G401 (cell line): ENCODE measurements at regions not wholly inside any gene's neighbourhood (a gene's known extent, or its start where the extent isn't known, plus 50 kb on each side); places are given as distances from the start of the nearest gene placed in this dataset.
A peak's percentile ranks its signal among the peaks of the same experiment; 100 is the strongest.

Experiments used
- DNase-seq: peaks from one replicate; pipeline ENCODE4 v3.0.0-alpha.2; 2015; ENCODE audit warnings: low spot score
- in situ Hi-C: cut with HindIII; loops from 2 replicates; pipeline ENCODE4 v1.10.0; 2016; ENCODE audit warnings: low sequenced_read_pairs, mixed read lengths

DNA sequence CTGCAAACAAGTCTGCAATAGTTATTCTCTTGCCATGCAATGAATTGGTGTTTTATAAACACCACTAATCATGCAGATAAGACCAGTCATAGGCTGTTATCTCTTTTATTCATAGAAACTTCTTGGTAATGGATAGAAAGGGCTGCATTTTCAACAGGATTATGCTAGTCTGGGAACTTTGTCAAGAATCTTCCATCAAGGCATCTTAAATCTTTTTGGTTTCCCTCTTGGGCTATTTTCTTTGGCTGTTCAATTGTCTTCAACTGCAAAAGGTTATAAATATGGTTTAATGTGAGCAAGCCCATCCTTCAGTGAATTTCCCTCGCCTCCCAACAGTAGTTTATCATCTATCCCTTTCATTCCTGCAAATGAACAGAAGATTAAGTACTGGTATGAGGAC lies 59.0 kb upstream of the MINAR1 start:
- no peak for DNase-seq
- in situ Hi-C loops = no loop called here

DNA sequence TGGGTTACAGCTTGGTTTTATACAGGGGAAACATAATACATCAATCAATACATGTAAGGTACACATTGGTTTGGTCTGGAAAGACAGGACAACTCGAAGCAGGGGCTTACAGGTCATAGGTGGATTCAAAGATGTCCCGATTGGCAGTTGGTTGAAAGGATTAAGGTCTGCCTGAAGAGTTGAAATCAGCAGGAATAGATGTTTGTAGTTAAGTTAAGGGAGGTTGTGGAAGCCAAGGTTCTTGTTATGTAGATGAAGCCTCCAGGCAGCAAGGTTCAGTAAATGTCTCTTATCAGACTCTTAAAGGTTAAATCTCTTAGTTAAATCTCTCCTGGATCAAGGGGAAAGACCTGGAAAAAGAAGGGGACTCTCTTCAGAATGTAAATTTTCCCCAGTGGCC lies 58.4 kb upstream of the MINAR1 start:
- in situ Hi-C loops = no loop called here
- DNase-seq = no peak

DNA sequence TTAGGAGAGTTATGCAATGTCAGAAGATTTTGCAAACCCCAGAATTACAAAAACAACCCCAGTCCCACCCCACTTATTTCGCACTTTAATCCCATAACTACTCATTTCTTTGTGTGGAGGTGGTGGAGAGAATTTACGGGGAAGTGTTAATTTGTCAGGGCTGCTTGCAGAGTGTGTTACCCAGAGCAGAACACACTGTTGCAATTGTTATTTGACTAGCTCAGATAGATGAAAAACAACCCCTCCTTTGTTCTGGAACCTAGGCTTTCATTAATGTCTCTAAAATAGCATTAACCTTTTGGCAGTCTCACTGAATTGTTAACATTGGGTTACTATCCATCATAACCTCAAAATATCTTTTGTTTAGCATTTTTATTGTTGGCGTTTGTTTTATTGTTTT lies 55.8 kb upstream of the MINAR1 start:
- in situ Hi-C loops = no loop called here
- DNase-seq = no peak

DNA sequence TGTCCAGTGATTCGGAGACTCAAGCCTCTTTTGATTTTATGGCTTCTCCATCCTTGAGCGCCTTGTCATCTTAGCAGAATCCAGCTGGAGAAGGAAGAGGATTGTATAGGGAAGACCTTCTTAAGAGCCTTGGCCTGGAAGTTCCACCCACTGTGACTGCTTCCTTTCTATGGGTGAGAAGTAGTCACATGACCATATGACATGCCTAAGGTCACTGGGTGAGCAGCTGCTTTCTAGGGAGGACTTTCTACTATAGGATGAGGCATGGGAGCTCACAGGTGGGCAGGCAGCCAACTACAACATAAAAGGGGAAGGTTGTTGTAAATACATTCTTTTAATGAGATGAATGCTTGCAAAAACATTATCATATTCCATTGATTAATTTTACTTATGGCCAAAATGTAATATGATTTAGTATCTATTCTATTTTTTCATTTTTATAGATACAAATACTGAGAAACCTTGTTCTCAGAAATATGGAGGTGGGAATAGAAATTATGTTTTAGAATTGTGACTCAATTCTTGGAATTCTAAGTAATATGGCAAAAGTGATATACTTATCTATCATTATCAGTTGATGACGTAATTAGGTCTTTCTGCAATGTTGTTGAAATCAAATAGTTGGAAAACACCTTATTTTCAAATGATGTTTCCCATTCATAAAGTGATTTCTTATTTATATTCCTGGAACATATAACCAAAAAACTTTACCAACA lies 53.6 kb upstream of the MINAR1 start:
- in situ Hi-C loops = no loop called here
- DNase-seq = no peak

- DNase-seq = peak; percentile 90
- in situ Hi-C loops = no loop called here
These were observed 51.2 kb upstream of the MINAR1 start for GRCh38 chr15:79380755-79381497.

- DNase-seq = no peak
- in situ Hi-C loops = no loop called here
These were observed 50.5 kb upstream of the MINAR1 start for GRCh38 chr15:79381593-79381992.
